ENCODE measurements at regions not wholly inside any gene's neighbourhood (a gene's known extent, or its start where the extent isn't known, plus 50 kb on each side); places are given as distances from the start of the nearest gene placed in this dataset.

DNA sequence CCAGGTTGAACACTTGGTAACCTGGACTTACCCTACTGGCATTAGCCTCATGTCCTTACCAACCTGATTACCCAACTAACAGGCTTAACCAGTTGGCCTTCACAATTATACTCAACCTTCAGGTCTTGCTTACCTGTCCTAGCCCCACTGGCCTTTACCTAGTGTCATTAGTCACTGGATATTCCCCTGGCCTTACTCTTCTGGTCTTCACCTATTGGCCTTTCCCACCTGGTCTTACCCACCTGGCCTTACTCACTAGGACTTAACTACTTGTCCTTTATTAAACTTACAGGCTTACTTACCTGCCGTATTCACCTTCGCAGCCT is 131.1 kb upstream of the ZSWIM2 start:
- Histone ChIP-seq H3K9me3 (ENCODE audit: insufficient read depth, low read length) (no peaks in the 10 kb centered on the region), H3K27ac (ENCODE audit: low read depth, low read length) (no peak overlapping the region), H3K4me2 (ENCODE audit: low read depth, low read length, poor library complexity, severe bottlenecking) (no peak overlapping the region), H4K20me1 (ENCODE audit: low read depth, low read length) (no peaks in the 10 kb centered on the region), H3K36me3 (ENCODE audit: low read length) (no peaks in the 10 kb centered on the region), H3K4me3 (ENCODE audit: insufficient read depth, low read length, poor library complexity, severe bottlenecking) (no peak overlapping the region), H3F3A (ENCODE audit: insufficient read depth) (no peaks in the 10 kb centered on the region), H3K27me3 (ENCODE audit: low read length) (no peaks in the 10 kb centered on the region), H3K9ac (ENCODE audit: low read length) (no peak overlapping the region), H3K9me2 (replicated peaks; ENCODE audit: insufficient read depth, low read length) (no peaks in the 10 kb centered on the region), H2AFZ (ENCODE audit: low read depth, low read length, severe bottlenecking) (no peak overlapping the region), H3K79me2 (ENCODE audit: insufficient read depth, low read length) (no peaks in the 10 kb centered on the region)
- TF ChIP-seq, protein P1, sequence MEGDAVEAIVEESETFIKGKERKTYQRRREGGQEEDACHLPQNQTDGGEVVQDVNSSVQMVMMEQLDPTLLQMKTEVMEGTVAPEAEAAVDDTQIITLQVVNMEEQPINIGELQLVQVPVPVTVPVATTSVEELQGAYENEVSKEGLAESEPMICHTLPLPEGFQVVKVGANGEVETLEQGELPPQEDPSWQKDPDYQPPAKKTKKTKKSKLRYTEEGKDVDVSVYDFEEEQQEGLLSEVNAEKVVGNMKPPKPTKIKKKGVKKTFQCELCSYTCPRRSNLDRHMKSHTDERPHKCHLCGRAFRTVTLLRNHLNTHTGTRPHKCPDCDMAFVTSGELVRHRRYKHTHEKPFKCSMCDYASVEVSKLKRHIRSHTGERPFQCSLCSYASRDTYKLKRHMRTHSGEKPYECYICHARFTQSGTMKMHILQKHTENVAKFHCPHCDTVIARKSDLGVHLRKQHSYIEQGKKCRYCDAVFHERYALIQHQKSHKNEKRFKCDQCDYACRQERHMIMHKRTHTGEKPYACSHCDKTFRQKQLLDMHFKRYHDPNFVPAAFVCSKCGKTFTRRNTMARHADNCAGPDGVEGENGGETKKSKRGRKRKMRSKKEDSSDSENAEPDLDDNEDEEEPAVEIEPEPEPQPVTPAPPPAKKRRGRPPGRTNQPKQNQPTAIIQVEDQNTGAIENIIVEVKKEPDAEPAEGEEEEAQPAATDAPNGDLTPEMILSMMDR (IDR thresholded peaks at IDR 0.05; ENCODE audit: insufficient read depth, low read length, poor library complexity, severe bottlenecking): no peak
- TF ChIP-seq EZH2phosphoT487 (conservative IDR thresholded peaks at IDR 0.05; ENCODE audit: low read length): no peak

DNA sequence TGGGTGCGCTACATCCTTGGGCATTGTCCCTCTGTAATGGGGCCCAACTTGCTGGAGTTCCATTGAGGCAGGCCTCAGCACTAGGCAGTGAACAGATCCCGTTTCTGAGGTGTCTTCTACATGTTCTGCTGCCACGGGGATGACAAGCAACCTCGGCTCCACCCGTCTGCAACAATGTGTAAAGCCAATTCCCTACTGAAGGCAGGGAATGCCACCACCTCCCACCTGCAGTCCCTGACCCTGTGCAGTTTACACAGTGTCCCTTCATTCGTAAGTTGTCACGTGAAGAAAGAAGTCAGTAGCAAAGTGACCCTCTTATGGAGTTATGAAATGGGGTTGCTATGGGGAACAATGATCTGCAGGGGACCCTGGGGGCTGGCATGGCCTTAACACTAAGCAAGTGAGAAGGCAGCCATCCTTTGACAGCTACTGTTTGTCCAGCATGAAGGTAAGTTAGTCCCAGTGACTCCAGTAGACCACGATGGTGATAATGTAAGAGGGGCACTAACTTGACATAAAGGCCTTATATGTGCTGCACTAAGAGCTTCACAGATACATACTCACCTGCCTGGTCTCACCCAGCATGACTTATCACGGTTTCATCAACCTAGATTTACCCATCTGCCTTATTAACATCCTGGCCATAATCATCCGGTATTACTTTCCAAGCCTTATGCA is 130.6 kb upstream of the ZSWIM2 start:
- no peak for TF ChIP-seq EZH2phosphoT487 (conservative IDR thresholded peaks at IDR 0.05; ENCODE audit: low read length)
- H3K27me3 ChIP-seq (ENCODE audit: low read length): no peaks in the 10 kb centered on the region
- H3K9me3 ChIP-seq (ENCODE audit: insufficient read depth, low read length): no peaks in the 10 kb centered on the region
- H3K4me3 ChIP-seq (ENCODE audit: insufficient read depth, low read length, poor library complexity, severe bottlenecking): no peak overlapping the region
- no peaks in the 10 kb centered on the region for H3K36me3 ChIP-seq (ENCODE audit: low read length)
- H2AFZ ChIP-seq (ENCODE audit: low read depth, low read length, severe bottlenecking): no peak overlapping the region
- no peaks in the 10 kb centered on the region for H3F3A ChIP-seq (ENCODE audit: insufficient read depth)
- H4K20me1 ChIP-seq (ENCODE audit: low read depth, low read length): no peaks in the 10 kb centered on the region
- no peak overlapping the region for H3K4me2 ChIP-seq (ENCODE audit: low read depth, low read length, poor library complexity, severe bottlenecking)
- no peak overlapping the region for H3K27ac ChIP-seq (ENCODE audit: low read depth, low read length)
- no peaks in the 10 kb centered on the region for H3K9me2 ChIP-seq (replicated peaks; ENCODE audit: insufficient read depth, low read length)
- no peak overlapping the region for H3K9ac ChIP-seq (ENCODE audit: low read length)
- H3K79me2 ChIP-seq (ENCODE audit: insufficient read depth, low read length): no peaks in the 10 kb centered on the region

DNA sequence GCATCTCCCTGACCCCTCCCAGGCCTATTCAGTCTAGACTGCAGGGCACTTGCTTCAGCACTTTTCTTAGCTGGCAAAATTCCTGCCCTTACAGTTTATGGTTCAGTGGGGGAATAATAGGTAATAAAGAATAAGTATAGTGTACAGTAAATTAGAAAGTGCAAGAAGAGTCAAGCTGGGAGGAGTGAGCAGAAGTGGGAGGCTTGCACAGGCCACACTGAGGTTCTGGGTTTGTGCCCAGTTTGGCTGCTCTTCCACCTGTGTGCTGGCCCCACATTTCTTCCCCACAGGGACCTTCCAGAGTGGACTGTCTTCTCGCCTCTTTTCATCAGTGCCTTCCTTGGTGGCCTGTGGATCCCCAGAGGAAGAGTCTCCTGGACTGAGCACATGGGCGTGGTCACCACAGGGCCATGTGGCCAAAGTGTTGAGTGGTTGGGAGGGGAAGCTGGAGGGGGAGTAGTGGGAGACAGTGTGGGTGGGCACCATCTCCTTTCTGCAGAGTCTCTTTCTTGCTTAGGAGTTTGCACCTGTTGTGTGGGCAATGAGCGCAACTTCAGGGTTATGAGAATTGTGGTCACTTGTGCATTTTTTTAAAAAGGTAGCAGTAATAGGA is 128.6 kb upstream of the ZSWIM2 start:
- no peaks in the 10 kb centered on the region for H3K9me2 ChIP-seq (replicated peaks; ENCODE audit: insufficient read depth, low read length)
- no peak overlapping the region for H3K27ac ChIP-seq (ENCODE audit: low read depth, low read length)
- H3K79me2 ChIP-seq (ENCODE audit: insufficient read depth, low read length): no peaks in the 10 kb centered on the region

DNA sequence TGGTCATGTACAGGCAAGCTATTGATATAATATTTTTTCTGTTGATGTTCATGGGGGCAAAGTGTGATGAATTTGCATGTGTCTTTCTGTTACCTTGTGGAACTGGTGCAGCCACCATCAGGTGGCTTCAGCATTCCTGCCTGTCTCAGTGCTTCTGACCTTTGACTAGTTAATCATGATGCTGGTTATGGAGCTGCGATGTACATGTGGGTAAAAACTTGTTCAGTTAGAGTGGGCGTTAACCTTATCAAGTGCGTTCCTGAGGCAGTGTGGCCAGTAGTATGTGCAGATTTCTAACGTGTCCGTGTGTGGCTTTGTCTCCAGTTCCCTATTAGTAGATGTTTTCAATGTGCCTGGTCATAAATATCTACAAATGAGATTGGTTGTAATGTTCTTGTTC is 127.4 kb upstream of the ZSWIM2 start:
- H4K20me1 ChIP-seq (ENCODE audit: low read depth, low read length): no peaks in the 10 kb centered on the region
- H3K4me3 ChIP-seq (ENCODE audit: insufficient read depth, low read length, poor library complexity, severe bottlenecking): no peak overlapping the region
- H3K36me3 ChIP-seq (ENCODE audit: low read length): no peaks in the 10 kb centered on the region
- H3F3A ChIP-seq (ENCODE audit: insufficient read depth): no peaks in the 10 kb centered on the region
- H3K27me3 ChIP-seq (ENCODE audit: low read length): no peaks in the 10 kb centered on the region
- no peaks in the 10 kb centered on the region for H3K9me3 ChIP-seq (ENCODE audit: insufficient read depth, low read length)
- H3K9me2 ChIP-seq (replicated peaks; ENCODE audit: insufficient read depth, low read length): no peaks in the 10 kb centered on the region
- no peak overlapping the region for H3K4me2 ChIP-seq (ENCODE audit: low read depth, low read length, poor library complexity, severe bottlenecking)
- no peaks in the 10 kb centered on the region for H3K79me2 ChIP-seq (ENCODE audit: insufficient read depth, low read length)
- no peak for TF ChIP-seq EZH2phosphoT487 (conservative IDR thresholded peaks at IDR 0.05; ENCODE audit: low read length)
- TF ChIP-seq, protein P1 (IDR thresholded peaks at IDR 0.05; ENCODE audit: insufficient read depth, low read length, poor library complexity, severe bottlenecking): no peak
- H2AFZ ChIP-seq (ENCODE audit: low read depth, low read length, severe bottlenecking): no peak overlapping the region
- H3K27ac ChIP-seq (ENCODE audit: low read depth, low read length): no peak overlapping the region
- no peak overlapping the region for H3K9ac ChIP-seq (ENCODE audit: low read length)

More for the DNA sequence above, 128.6 kb upstream of the ZSWIM2 start:
- no peak overlapping the region for H2AFZ ChIP-seq (ENCODE audit: low read depth, low read length, severe bottlenecking)
- H3F3A ChIP-seq (ENCODE audit: insufficient read depth): no peaks in the 10 kb centered on the region
- no peaks in the 10 kb centered on the region for H3K27me3 ChIP-seq (ENCODE audit: low read length)
- no peak overlapping the region for H3K4me2 ChIP-seq (ENCODE audit: low read depth, low read length, poor library complexity, severe bottlenecking)
- H3K36me3 ChIP-seq (ENCODE audit: low read length): no peaks in the 10 kb centered on the region
- no peaks in the 10 kb centered on the region for H4K20me1 ChIP-seq (ENCODE audit: low read depth, low read length)
- no peak overlapping the region for H3K4me3 ChIP-seq (ENCODE audit: insufficient read depth, low read length, poor library complexity, severe bottlenecking)
- no peak for TF ChIP-seq EZH2phosphoT487 (conservative IDR thresholded peaks at IDR 0.05; ENCODE audit: low read length)
- TF ChIP-seq, protein P1 (IDR thresholded peaks at IDR 0.05; ENCODE audit: insufficient read depth, low read length, poor library complexity, severe bottlenecking): no peak
- H3K9me3 ChIP-seq (ENCODE audit: insufficient read depth, low read length): no peaks in the 10 kb centered on the region
- H3K9ac ChIP-seq (ENCODE audit: low read length): no peak overlapping the region
